GM19035 (cell line): ENCODE measurements at regions not wholly inside any gene's neighbourhood (a gene's known extent, or its start where the extent isn't known, plus 50 kb on each side); places are given as distances from the start of the nearest gene placed in this dataset.
"Not testable (repeated sequence)": the region's sequence is repeated elsewhere in the genome, so short reads cannot be mapped to it uniquely, and the experiment has no call there.

Experiments
- ATAC-seq: cut with Tn5 transposase; IDR thresholded peaks from one replicate; pipeline ENCODE4 v1.9.1; 2021; ENCODE audit not compliant: unreplicated experiment

DNA sequence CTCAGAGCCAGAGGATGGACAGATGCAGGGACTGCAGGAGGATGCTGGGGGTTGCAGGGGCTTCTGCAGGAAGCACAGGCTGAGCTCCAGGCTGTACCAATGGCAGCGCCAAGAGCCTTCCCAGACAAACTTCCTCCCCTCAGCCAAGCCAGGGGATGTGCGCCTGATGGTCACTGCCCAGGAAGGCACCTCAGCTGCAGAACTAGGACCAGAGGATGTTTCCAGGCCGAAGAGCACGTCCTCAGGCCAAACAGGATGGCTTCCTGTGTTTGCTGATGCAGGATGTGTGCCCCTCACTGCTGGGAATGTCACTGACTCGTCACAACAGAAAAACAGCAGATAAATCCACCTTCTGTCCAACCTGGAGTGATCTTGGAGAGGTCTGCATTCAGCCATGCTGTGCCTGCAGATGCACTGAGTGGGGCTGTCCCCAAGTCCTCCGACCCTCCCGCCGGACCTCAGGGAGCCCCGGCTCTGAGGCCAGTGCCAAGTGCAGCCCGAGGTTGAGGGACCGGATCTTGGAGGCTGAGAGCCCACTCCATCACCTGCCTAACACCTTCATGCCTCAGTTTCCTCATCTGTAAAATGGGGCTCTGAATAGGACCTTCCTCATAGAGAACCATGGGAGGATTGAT, 152.5 kb upstream of the CHST15 start:
- ATAC-seq, result no peak

DNA sequence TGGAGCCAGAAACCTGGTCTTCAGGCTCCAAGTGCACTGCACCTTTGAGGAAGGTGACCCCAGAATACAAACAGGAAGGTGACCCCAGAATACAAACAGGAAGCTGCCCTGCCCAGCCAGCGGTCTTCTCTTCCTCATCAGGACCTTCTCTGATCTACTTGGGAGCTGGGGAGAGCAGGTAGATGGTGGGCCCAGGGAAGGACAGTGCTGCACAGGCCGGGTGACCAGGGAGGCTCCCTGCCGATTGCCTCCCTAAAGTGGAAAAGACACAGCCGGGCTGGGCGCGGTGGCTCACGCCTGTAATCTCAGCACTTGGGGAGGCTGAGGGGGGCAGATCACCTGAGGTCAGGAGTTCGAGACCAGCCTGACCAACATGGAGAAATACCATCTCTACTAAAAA, 151.8 kb upstream of the CHST15 start:
- ATAC-seq, result no peak

DNA sequence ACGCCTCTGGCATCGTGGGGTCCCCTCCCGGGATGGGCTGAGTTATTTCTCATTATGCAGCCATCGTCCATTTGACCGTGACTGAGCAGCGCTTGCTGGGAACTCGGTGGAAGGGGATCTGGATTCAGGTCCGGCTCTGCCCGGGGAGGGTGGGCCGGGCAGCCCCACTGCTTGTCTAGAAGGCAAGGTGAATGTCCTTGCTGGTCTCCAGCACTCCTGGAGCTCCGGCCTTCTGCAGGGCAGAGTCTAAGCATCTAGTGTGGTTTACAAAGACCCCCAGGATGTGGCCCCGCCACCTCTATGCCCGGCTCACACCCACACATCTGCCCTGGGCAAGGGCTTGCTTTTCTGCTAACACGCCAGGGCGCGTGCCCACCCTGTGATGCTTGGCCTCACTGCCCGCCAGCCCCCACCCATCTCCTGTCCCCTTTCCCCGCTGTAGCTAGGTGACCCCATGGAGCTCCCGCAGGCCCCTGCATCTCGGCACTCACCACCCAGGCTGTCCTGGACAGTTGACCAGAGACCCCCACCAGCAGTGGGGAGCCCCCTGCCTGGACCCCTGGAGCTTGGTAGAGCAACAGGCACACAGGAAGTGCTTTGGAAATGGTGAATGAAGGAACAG, 151.0 kb upstream of the CHST15 start:
- ATAC-seq, result no peak

DNA sequence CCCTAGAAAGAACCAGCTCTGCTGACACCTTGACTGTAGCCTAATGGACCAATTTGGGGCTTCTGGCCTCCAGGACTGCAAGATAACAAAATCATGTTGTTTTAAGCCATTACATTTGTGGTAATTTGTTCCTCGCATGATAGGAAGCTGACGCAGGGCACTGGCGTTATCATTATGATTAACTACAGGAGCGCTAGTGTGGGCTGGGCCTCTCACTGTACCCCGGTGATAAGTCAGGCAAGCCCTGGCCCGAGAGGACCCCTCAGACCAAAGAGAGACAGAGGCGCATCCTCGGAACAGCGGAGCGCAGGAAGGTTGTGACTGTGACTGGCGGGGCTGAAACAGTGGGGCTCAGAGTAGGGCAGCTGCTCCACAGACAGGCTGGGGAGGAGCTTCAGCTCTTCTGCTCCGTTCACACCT, 150.3 kb upstream of the CHST15 start:
- no peak for ATAC-seq

DNA sequence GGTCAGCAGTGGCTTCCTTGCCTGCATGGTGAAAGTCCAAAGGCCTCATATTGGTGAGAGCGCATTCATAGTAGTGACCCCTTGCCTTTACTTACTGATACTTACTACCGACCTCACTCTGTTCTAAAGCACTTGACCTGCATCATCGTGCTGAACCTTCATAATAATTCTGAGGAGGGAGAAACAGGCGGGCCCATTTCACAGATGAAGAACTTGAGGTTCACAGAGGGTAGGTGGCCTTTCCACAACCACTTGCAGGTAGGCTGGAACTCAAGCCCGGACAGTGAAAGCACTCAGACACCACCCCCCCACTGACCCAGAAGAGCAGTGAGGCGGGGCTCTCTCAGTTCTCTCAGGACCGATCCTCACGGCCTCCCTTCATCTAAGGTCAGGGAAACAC, 149.4 kb upstream of the CHST15 start:
- ATAC-seq, result no peak

DNA sequence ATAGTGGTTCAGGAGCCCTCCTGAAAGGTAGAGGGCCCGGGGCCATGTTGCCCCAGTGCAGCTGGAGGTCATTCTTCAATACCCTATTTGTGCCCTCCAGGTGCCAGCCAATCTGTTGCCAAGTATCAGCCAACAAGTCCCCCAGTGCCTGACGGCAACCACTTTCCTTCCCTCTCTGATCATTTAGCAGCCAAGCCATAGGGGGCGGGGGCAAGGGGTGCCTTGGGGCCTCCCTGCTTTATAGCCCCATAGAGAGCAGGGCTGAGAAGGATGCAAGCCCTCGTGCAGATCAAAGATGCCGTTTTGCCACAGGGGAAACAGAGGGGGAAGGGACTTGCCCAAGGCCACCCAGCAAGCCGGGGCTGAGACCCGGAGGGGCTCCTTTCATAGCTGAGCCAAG, 149.0 kb upstream of the CHST15 start:
- no peak for ATAC-seq

DNA sequence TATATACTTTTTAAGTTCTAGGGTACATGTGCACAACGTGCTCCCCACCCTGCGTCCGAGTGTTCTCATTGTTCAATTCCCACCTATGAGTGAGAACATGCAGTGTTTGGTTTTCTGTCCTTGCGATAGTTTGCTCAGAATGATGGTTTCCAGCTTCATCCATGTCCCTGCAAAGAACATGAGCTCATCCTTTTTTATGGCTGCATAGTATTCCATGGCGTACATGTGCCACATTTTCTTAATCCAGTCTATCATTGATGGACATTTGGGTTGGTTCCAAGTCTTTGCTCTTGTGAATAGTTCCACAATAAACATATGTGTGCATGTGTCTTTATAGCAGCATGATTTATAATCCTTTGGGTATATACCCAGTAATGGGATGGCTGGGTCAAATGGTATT, 148.1 kb upstream of the CHST15 start:
- not testable (repeated sequence) for ATAC-seq

DNA sequence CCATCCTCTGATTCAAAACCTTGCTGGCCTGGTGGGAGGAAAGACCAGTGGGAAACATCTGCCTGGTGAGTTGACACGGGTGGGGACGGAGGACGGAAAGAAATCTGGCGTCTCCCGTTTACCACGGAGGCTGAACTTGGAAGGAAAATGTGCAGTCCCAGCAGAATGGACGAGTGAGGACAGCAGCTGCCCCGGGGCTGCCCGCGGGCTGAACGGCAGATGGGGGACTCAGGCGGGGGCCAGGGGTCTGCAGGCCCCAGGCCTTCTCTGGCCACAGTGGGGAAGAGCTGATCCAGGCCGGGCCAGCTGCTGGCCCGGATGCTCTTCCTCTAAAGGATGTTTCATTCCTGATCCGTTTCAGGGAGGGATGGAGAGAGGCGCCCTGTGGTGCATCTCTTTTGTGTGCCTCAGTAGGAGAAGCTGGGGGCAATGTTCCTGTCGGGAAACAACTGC, 147.5 kb upstream of the CHST15 start:
- no peak for ATAC-seq

DNA sequence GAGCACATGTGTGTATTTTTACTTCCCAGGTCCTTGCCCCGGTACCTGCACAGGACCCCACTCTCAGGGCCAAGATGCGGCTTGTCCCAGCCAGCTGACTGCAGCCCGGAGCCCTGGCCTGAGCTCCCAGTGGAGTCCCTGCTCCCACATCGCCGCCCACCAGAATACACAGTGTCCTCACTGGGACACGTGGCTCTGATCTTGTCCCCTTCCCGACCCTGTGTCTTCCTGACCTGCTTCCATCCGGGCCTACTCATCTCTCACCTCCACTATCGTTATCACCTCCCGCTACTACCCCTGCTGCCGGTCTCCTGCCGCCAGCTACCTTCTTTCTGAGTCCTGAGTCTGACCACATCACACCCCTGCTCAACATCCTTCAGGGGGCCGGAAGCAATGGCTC, 146.3 kb upstream of the CHST15 start:
- ATAC-seq, result no peak

DNA sequence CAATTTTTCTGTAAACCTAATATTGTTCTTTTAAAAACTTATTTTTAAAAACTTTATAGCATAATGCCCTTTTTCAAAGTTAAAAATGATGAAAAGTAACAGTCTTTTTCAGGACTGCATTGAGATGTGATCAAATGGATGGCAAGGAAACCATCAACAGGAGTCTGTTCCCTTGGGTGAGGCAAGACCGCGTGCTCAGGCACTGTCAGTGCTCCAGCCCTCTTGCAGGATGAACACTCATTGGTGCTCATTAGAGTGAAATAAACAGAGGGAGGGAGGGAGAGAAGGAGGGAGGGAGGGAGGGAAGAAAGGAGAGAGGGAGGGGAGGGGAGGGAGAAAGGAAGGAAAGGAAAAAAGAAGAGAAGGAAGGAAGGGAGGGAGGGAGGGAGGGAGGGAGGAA, 145.7 kb upstream of the CHST15 start:
- no peak for ATAC-seq

DNA sequence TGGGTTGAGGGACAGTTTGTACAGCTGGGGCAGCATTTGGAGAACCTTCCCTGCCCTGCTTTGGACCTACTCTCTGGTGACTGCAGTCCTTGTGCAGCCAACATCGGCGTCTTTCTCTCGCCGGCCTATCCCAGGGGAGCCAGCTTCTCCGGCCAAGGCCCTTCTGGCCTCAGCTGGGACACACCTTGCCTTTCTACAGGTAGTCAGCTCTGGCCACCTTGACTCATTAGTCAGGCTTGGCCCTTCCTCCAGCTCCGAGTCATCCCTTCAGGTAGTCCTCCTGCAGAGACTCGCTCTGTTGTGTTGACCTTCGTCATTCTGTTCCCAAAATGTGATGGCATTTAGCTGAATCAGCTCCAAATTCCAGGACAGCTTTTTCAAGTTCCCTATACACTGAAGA, 145.0 kb upstream of the CHST15 start:
- ATAC-seq, result no peak

DNA sequence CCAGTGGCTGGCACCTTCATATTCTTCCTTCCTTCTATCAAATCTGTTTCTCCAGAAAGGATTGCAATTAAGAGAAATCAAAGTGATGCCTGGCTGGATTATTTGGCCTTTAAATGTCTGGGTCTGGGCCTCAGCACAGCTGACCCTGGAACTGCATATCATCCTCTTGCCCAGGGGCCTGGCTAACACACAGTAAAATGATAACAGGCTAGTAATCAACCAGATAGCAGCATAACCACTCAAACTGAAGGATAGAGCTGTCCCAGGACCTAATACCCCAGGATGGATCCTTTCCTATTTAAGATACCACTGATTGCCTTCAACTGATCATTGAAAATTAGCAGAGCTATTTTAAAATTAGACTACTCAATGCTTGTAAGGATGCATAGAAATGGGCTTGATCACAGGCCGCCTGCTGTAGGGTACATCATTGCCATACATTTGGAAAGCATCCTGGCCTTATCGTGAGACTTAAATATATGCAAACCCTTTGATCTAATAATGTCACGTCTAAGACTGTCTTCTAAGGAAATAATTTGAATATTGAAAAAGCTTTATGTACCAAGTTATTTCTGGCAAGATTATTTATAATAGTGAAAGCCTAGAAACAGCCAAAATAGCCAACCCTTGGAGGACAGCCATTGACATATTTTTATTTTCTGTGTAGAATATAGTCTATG, 144.0 kb upstream of the CHST15 start:
- ATAC-seq, result no peak

DNA sequence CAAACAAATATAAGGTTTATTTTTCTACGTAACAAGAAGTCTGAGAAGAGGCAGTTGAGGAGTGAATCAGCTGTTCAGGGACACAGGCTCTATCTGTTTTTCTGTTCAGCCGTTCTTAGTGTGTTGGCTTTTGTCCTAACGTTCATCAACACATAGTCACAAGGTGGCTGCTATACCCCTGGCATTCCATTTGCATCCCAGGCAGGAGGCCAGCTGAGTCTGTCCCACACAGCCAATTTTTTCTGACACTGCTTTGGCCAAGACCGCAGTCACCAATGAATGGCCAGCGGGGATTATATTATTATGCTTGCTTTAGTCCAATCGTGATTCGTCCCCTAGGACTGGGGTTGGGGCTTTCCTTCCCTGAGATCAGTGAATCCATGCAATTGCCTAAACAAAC, 143.4 kb upstream of the CHST15 start:
- no peak for ATAC-seq

DNA sequence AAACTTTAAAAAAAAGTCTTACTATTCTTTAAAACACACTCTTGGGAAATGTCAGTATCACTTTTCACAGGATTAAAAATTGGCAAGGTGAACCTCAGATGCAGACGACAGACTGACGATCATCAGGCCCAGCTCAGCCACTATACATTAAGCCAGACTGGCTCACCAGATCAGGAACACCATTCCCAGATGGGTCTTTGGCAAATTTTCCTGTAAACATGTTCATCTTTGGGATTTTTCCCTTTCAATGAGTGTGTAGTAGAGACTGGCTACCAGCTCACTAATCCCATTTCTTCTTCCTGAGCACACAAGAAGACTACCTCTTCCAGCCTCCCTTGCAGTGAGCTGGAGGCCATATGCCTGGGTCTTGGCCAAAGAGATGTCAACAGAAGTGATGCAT, 142.7 kb upstream of the CHST15 start:
- no peak for ATAC-seq

DNA sequence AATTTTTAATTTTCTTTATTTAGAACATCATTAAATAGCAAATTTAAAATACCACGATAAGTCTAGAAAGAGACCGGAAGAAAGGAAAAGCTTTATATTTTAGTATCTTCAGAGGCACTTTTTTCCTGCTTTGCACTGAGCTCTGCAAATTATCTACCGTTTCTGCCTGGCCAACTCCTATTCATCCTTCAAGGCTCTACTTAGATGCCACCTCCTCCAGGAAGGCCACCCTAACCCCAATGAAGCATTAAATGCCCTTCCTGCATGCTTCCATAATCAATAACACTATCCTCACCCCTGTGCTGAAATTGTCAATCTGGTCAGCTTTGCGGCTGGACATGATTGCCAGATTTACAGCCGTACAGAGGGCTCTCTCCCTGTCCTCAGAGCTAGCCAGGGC, 141.8 kb upstream of the CHST15 start:
- no peak for ATAC-seq

DNA sequence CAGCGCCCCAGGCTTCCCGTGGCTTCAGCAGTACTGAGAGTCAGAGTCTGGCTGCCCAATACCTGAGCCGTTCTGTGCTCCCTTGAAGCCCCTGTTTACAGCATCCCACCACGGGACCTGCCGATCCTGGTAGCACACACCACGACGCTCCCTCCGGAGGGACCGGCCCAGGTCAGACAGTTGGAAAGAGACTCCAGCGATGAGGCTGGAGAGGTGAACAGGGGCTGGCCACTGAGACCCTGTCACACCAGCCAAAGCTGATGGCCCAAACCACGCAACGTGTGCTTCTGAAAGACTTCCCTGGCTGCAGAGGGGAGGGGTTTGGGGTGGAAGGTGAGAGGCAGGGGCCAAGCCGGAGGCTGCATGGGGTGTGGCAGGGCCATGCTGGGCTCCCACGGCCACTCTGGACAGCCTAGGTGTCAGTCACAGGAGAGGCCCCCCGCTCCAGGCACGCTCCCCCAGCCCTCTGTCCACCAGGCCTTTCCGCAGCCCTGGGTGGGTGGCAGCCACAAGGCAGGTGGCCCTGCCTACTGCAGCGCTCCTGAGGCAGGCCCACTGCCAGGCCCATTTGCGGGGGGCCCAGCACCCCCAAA, 140.2 kb upstream of the CHST15 start:
- no peak for ATAC-seq

DNA sequence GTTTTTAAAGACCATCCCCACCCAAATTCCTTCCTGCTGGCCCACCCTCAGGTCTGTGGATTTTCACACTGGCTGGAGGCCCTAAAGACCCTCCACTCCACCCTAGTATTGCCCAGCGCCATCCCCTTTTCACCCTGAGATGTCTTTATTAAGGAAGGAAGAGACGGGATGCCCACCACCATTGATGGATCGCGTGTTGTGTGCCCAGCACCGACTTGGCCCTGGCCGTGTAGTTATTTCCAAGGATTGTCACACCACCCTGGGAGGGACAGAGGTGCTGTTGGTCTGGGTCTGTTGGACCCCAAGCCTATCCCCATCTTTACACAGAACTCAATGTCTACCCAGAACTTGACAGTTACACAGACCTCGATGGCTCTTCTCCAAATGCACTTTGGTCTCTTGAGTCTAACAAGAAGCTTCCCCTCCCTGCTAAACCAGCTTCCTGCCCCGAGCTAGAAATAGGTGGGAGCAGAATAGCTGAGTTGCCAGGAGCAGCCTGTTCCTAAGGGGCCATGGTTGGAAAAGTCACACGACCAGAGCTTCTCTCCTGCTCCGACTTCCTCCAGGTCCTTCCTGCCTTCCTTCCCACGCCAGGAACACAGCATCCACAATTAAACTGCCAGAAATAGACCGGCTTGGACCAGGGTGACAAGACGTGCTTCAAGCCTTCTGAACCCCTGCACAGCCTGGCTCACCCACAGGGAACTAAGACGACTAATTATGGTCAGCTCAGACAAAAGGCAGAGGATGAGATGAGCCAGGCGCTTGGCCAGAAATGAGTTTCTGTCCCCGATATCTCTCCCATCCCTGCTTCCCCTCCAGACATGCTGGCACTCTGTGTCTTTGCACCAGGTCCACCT, 139.5 kb upstream of the CHST15 start:
- no peak for ATAC-seq

DNA sequence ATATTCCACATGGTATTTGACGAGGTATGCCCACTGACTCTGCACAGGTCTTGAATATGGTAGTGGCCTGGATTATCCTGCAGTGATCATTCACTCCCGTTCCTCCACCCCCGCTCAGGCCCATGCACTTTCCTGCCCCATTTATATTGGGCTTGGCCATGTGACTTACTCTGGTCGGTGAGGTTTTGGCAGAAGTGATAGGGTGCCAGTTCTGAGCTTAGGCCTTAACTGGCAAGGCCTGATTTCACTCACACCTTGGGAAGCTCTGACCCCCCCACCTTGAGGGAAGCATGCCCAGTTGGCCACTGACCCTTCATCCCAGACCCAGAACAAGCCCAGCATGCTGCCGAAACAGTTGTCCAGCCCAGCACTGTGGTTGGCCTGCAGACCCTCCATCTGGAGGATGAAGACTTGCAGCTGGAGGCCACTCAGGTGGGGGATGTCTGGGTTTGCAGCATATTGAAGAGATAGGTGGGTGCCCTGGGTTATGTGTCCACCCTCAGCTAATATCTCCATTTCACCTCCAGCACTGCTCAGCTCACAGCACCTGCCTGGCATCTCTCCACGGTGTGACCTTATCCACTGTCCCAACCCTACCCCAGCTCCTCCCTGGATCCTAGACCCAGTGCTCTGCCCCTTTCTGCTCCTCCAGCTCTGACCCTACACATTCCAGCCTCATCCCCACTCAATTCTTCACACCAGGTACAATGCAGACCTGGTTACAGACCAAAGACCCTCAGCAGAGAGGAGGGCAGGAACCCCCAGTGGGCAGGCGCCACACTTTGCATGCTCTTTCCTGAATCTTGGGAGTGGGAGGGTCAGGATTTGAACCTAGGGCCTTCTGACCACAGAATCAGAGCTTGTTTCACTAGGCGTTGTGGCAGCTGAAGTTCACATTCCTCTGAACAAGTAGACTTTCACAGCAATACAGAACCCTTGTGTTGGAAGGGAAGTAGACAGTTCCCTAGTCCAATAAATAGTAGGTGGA, 138.1 kb upstream of the CHST15 start:
- no peak for ATAC-seq

DNA sequence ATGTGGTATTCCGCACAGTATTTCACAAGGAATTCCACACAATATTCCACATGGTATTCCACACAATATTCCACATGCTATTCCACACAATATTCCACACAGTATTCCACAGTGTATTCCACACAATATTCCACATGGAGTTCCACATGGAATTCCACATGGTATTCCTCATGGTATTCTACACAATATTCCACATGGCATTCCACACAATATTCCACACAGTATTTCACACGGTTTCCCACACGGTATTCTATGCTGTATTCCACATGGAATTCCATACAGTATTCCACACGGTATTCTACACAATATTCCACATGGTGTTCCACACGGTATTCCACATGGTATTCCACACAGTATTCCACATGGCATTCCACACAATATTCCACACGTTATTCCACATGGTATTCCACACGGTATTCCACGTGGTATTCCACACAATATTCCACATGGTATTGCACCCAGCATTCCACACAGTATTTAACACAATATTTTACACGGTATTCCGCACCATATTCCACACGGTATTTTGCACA, 137.3 kb upstream of the CHST15 start:
- ATAC-seq, result no peak
